Choroid plexus epithelial cell (primary cell): ENCODE measurements at regions not wholly inside any gene's neighbourhood (a gene's known extent, or its start where the extent isn't known, plus 50 kb on each side); places are given as distances from the start of the nearest gene placed in this dataset.

Experiments
- DNase-seq: peaks from one replicate; pipeline ENCODE4 v3.0.0-alpha.2; 2010; ENCODE audit warnings: low read depth
- H3K4me3 ChIP-seq: 2 replicates; pipeline ENCODE4 v1.5.1; 2011; ENCODE audit warnings: low read depth, mild to moderate bottlenecking, control low read depth, low read length, moderate library complexity
- CTCF ChIP-seq: conservative IDR thresholded peaks from 2 replicates; pipeline ENCODE4 v1.5.1; 2011; ENCODE audit warnings: low read depth, mild to moderate bottlenecking, control low read depth, inconsistent platforms, low read length, moderate library complexity

DNA sequence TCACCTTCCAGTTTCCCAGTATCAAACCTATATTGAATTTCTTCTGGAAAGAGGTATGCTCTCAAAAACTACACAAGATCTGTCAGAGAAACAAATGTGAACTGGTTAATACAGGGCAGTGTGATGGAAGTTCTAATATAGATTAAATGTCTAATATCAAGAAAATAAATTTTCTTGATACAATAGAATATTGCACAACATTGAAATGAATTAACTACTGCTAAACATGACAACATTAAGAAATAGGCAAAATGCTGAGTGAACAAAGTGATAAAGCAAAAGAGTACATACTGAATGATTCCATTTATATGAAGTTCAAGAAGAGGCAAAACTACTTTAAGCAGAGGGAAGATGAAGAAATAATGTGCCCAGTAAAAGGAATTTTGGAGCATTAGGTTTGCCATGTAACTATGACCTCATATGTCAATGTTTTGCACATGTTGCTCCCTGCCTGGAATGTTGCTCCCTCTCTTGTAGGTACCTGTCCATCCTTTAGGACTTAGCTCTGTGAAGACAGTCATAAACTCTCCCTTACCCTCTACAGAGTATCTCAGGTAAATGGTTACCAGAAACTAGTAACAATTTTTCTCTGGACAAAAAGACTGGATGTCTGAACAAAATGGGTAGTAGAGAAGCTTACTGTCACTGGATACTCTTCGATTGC is 339.0 kb downstream of the RAD51AP2 start:
- TF ChIP-seq CTCF, result no peak
- DNase-seq, result no peak
- no peak overlapping the region for H3K4me3 ChIP-seq

GRCh38 chr2:17177088-17177487 is 341.2 kb downstream of the RAD51AP2 start:
- H3K4me3 ChIP-seq, result no peak overlapping the region
- DNase-seq, result no peak
- no peak for TF ChIP-seq CTCF

DNA sequence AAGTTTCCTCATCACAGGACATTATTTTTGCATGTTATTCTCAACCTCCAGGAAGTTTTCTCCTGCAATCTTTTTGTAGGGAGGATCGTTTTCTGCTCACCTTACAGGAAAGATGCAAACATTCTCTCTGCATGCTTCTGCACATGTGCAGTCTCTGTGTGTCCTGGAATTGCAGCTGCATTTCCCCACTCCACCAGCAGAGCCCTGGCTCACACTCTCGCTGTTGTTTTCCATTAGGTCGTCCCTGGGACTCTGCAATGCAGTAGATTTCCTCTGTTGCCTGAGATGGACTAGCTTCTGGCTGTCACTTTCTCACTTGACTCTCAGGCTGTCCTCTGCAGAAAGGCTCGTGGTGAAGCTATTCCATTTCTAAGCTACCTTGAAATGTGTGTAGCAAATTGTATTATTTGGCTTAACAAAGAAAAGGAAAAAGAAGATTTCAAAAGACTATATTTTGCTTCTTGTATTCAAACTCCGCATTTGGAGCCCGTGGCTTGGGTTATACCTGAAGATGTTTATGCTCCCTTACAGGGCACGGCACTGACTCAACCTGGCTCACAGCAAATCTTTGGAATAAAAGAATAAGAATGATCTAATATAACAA is 346.7 kb downstream of the RAD51AP2 start:
- peak; percentile 89 for TF ChIP-seq CTCF
- DNase-seq, result peak; percentile 74
- H3K4me3 ChIP-seq, result no peak overlapping the region

- no peak overlapping the region for H3K4me3 ChIP-seq
- peak; percentile 65 for DNase-seq
- TF ChIP-seq CTCF, result no peak
Observed at GRCh38 chr2:17166506-17166905, 351.7 kb downstream of the RAD51AP2 start.

- H3K4me3 ChIP-seq, result no peak overlapping the region
- peak; percentile 57 for DNase-seq
- no peak for TF ChIP-seq CTCF
Observed at GRCh38 chr2:17164550-17164949, 353.7 kb downstream of the RAD51AP2 start.

DNA sequence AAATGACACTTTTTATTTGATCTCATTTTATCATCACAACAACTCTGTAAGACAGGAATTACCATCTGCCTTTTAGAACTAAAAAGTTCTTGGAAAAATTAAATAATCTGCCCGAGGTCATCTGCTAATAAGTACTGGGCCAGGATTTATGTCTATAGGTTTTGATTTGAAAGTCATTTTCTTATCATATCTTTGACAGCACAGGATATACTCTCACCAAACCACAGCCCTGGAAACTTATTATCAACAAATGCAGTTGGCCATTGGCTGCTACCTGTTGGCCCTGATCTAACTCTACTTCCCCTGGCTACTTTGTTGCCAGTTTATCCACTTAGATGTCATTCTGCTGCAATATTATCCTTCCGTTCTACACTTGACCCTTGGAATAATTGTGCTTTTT is 354.6 kb downstream of the RAD51AP2 start:
- no peak for TF ChIP-seq CTCF
- no peak overlapping the region for H3K4me3 ChIP-seq
- no peak for DNase-seq

DNA sequence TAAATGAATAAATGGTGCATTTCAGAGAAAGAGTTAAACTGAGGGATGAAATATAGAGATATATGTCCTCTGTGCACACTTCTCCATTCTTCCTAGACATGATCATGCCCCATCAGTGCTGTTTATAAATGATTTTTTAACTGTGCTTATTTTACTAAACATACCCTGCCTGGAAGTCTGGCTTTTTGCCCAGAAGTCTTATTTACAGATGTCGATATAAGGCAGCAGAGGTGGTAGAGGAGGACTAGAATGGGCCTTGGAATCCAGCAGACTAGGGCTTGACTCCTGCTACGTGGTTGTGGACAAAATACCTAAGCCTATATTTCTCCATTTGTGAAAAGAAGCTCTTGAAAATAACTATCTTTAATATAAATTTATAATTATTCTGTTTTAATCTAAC is 355.5 kb downstream of the RAD51AP2 start:
- no peak overlapping the region for H3K4me3 ChIP-seq
- peak; percentile 61 for DNase-seq
- TF ChIP-seq CTCF, result no peak
